ENCODE measurements at regions not wholly inside any gene's neighbourhood (a gene's known extent, or its start where the extent isn't known, plus 50 kb on each side); places are given as distances from the start of the nearest gene placed in this dataset.

DNA sequence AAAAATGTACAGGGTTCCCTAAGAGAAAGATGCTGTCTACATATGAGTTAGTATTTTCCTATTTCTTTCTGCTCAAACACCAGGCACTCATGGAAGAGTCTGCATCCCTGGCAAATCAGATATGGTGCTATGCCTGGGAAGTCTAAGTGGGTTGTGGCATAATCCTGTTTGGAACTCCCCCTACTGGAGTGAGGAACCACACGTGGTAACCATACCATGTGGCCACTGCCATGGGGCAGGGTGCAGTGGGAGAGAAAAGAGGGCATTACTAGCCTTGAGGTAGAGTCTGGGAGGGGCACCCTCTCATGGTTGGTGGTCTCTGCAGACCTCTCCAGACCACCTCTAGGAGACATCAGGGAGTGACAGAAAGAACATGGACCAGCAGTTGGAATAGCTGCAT lies 257.9 kb upstream of the ATP5MC3 start:
- Histone ChIP-seq H3K36me3 (ENCODE audit: control insufficient read depth, insufficient read depth, low read length) (no peaks in the 10 kb centered on the region), H3K9ac (ENCODE audit: extremely low read depth, low read length, poor library complexity, severe bottlenecking) (no peak overlapping the region), H3K9me3 (ENCODE audit: control insufficient read depth, low read length) (no peaks in the 10 kb centered on the region), H3K27me3 (ENCODE audit: control insufficient read depth, insufficient read depth, low read length, poor library complexity, severe bottlenecking) (peaks cover 23% of the 10 kb centered on the region), H3K4me1 (ENCODE audit: control insufficient read depth, insufficient read depth, low read length) (no peaks in the 10 kb centered on the region), H3K27ac (ENCODE audit: low read depth, low read length) (no peak overlapping the region), H3K4me3 (ENCODE audit: low read length) (no peak overlapping the region)
- Mint-ChIP-seq H3K4me3 (no peak overlapping the region), H3K27ac (no peak overlapping the region), H3K9me3 (no peaks in the 10 kb centered on the region), H3K27me3 (ENCODE audit: insufficient read depth) (peaks cover 27% of the 10 kb centered on the region), H3K36me3 (ENCODE audit: low read depth) (no peaks in the 10 kb centered on the region), H3K4me1 (peaks cover 27% of the 10 kb centered on the region)
- DNase-seq = no peak
- WGBS, 2 experiments (ENCODE audit: insufficient coverage in 1 of 2, insufficient read length in 1 of 2) = 43 to 56% methylated on average over 1 of the region's 1 CpG
- TF ChIP-seq, protein P1, sequence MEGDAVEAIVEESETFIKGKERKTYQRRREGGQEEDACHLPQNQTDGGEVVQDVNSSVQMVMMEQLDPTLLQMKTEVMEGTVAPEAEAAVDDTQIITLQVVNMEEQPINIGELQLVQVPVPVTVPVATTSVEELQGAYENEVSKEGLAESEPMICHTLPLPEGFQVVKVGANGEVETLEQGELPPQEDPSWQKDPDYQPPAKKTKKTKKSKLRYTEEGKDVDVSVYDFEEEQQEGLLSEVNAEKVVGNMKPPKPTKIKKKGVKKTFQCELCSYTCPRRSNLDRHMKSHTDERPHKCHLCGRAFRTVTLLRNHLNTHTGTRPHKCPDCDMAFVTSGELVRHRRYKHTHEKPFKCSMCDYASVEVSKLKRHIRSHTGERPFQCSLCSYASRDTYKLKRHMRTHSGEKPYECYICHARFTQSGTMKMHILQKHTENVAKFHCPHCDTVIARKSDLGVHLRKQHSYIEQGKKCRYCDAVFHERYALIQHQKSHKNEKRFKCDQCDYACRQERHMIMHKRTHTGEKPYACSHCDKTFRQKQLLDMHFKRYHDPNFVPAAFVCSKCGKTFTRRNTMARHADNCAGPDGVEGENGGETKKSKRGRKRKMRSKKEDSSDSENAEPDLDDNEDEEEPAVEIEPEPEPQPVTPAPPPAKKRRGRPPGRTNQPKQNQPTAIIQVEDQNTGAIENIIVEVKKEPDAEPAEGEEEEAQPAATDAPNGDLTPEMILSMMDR (conservative IDR thresholded peaks at IDR 0.05) = peak; percentile 57

DNA sequence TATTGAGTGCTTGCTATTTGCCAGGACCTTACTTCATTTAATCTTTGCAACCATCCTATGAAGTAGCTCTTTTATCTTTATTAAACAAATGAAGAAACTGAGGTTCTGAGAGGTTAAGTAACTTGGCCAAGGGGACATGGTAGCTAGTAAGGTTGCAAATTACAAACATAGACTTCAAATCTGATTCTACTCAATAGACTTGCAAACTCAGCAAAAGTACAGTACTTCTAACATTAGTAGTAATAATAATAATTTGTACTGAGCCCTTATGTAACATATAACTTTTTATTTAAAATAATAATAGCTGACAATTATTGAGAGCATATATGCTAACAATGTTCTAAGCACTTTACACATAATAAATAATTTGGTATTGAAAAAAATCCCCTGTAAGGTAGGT lies 255.7 kb upstream of the ATP5MC3 start:
- H3K27me3 Mint-ChIP-seq (ENCODE audit: insufficient read depth) = peaks cover 14% of the 10 kb centered on the region
- no peak overlapping the region for H3K27ac ChIP-seq (ENCODE audit: low read depth, low read length)
- DNase-seq = no peak
- H3K27me3 ChIP-seq (ENCODE audit: control insufficient read depth, insufficient read depth, low read length, poor library complexity, severe bottlenecking) = peaks cover 2% of the 10 kb centered on the region
- H3K4me3 ChIP-seq (ENCODE audit: low read length) = no peak overlapping the region
- no peaks in the 10 kb centered on the region for H3K4me1 ChIP-seq (ENCODE audit: control insufficient read depth, insufficient read depth, low read length)
- H3K4me3 Mint-ChIP-seq = no peak overlapping the region
- H3K9ac ChIP-seq (ENCODE audit: extremely low read depth, low read length, poor library complexity, severe bottlenecking) = no peak overlapping the region
- H3K4me1 Mint-ChIP-seq = peaks cover 21% of the 10 kb centered on the region
- H3K9me3 ChIP-seq (ENCODE audit: control insufficient read depth, low read length) = no peaks in the 10 kb centered on the region
- no peaks in the 10 kb centered on the region for H3K9me3 Mint-ChIP-seq
- TF ChIP-seq, protein P1 (conservative IDR thresholded peaks at IDR 0.05) = no peak
- no peaks in the 10 kb centered on the region for H3K36me3 Mint-ChIP-seq (ENCODE audit: low read depth)
- H3K36me3 ChIP-seq (ENCODE audit: control insufficient read depth, insufficient read depth, low read length) = no peaks in the 10 kb centered on the region
- no peak overlapping the region for H3K27ac Mint-ChIP-seq

DNA sequence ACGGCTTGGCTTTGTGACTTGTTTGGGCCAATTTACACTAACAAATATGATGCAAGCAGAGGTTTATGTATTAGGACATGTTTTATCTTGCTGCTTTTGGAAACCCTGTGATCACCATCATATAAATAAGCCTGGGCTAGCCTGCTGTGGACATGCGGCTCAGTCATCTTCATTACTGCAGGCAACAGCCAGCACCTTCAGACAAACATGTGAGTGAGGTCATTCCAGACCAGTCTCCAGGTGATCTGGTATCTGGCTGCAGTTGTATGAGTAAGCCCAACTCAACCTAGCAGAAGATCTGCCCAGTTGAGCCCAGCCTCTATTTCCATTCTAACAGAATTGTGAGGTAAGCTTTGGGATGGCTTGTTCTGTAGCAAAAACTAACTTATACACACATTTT lies 254.6 kb upstream of the ATP5MC3 start:
- H3K9me3 Mint-ChIP-seq = no peaks in the 10 kb centered on the region
- TF ChIP-seq, protein P1 (conservative IDR thresholded peaks at IDR 0.05) = no peak
- Histone ChIP-seq H3K4me1 (ENCODE audit: control insufficient read depth, insufficient read depth, low read length) (no peaks in the 10 kb centered on the region), H3K4me3 (ENCODE audit: low read length) (no peak overlapping the region), H3K9me3 (ENCODE audit: control insufficient read depth, low read length) (no peaks in the 10 kb centered on the region), H3K36me3 (ENCODE audit: control insufficient read depth, insufficient read depth, low read length) (no peaks in the 10 kb centered on the region), H3K9ac (ENCODE audit: extremely low read depth, low read length, poor library complexity, severe bottlenecking) (no peak overlapping the region), H3K27me3 (ENCODE audit: control insufficient read depth, insufficient read depth, low read length, poor library complexity, severe bottlenecking) (no peaks in the 10 kb centered on the region), H3K27ac (ENCODE audit: low read depth, low read length) (no peak overlapping the region)
- no peak overlapping the region for H3K4me3 Mint-ChIP-seq
- no peak overlapping the region for H3K27ac Mint-ChIP-seq
- DNase-seq = no peak
- H3K36me3 Mint-ChIP-seq (ENCODE audit: low read depth) = no peaks in the 10 kb centered on the region
- H3K4me1 Mint-ChIP-seq = peaks cover 11% of the 10 kb centered on the region
- 90 to 98% methylated on average over 2 of the region's 2 CpGs for WGBS, 2 experiments (ENCODE audit: insufficient coverage in 1 of 2, insufficient read length in 1 of 2)
- peaks cover 9% of the 10 kb centered on the region for H3K27me3 Mint-ChIP-seq (ENCODE audit: insufficient read depth)

All from endodermal cell (in vitro differentiated cells).